Caco-2 (cell line): ENCODE measurements at regions not wholly inside any gene's neighbourhood (a gene's known extent, or its start where the extent isn't known, plus 50 kb on each side); places are given as distances from the start of the nearest gene placed in this dataset.

Source experiments
- BruUV-seq: library from RNA; stranded (reverse); fragments of 400-500 nt; replicated peaks from 2 replicates; lab custom pipeline; 2021; lab: Mats Ljungman, UMichigan
- CTCF ChIA-PET: fragments of 300-600 bp; sonication (Branson Sonifier 250); formaldehyde crosslinking; loops from one replicate; lab custom pipeline; 2022; ENCODE audit warnings: antibody characterized with exemption; lab: Charles Lee
- POLR2A ChIA-PET: fragments of 300-600 bp; sonication (Branson Sonifier 250); formaldehyde crosslinking; loops from one replicate; lab custom pipeline; 2022; ENCODE audit warnings: antibody characterized with exemption; lab: Charles Lee
- DNase-seq, 2 experiments: peaks; one replicate each; pipeline versions ENCODE4 v3.0.0 to v3.0.0-alpha.2; 2020 to 2022
- H3K27me3 ChIP-seq: replicated peaks from 2 replicates; pipeline ENCODE4 v1.6.0; 2011; ENCODE audit warnings: low read length; ENCODE audit not compliant: control insufficient read depth, insufficient read depth
- H3K36me3 ChIP-seq: 2 replicates; pipeline ENCODE4 v1.5.1; 2011; ENCODE audit warnings: low read length; ENCODE audit not compliant: control insufficient read depth, insufficient read depth
- H3K4me1 ChIP-seq: fragments of 250-450 bp; sonication (Bioruptor Pico); 2 replicates; pipeline ENCODE4 v1.5.1; 2020; ENCODE audit warnings: mild to moderate bottlenecking
- H3K4me3 ChIP-seq: 2 replicates; pipeline ENCODE4 v1.5.1; 2011; ENCODE audit warnings: low read depth, mild to moderate bottlenecking, control low read depth, low read length
- H3K9me3 ChIP-seq: fragments of 250-450 bp; sonication (Bioruptor Pico); 2 replicates; pipeline ENCODE4 v1.5.1; 2020; ENCODE audit warnings: mild to moderate bottlenecking, moderate library complexity
- H3K27ac Mint-ChIP-seq: one replicate; pipeline ENCODE4 v1.8.0; 2022; ENCODE audit warnings: mixed read lengths; ENCODE audit not compliant: unreplicated experiment
- H3K27me3 Mint-ChIP-seq: one replicate; pipeline ENCODE4 v1.8.0; 2022; ENCODE audit warnings: mixed read lengths; ENCODE audit not compliant: insufficient read depth, unreplicated experiment
- H3K36me3 Mint-ChIP-seq: one replicate; pipeline ENCODE4 v1.8.0; 2022; ENCODE audit warnings: mild to moderate bottlenecking, mixed read lengths; ENCODE audit not compliant: insufficient read depth, unreplicated experiment
- H3K4me1 Mint-ChIP-seq: one replicate; pipeline ENCODE4 v1.8.0; 2022; ENCODE audit warnings: low read depth, mixed read lengths; ENCODE audit not compliant: unreplicated experiment
- H3K4me3 Mint-ChIP-seq: one replicate; pipeline ENCODE4 v1.8.0; 2022; ENCODE audit warnings: mild to moderate bottlenecking, moderate library complexity, mixed read lengths; ENCODE audit not compliant: unreplicated experiment
- H3K9me3 Mint-ChIP-seq: one replicate; pipeline ENCODE4 v1.8.0; 2022; ENCODE audit warnings: mixed read lengths; ENCODE audit not compliant: unreplicated experiment
- intact Hi-C: fragments of 100-400 bp; cut with micrococcal nuclease; formaldehyde crosslinking; loops from one replicate; pipeline ENCODE4 v1.10.0; 2022; ENCODE audit not compliant: unreplicated experiment
- TF ChIP-seq, protein P1 (sequence below), 2 experiments: fragments of 200-600 bp in 1 of 2; IDR thresholded peaks; 1 replicate in 1 of 2; 2 replicates in 1 of 2; pipeline versions ENCODE4 v1.5.1 to v1.8.0; 2011 to 2022; ENCODE audit warnings: antibody characterized with exemption in 1 of 2, control low read depth in 1 of 2, inconsistent platforms in 1 of 2, low read depth in 1 of 2, low read length in 1 of 2, mild to moderate bottlenecking in 1 of 2, moderate library complexity in 1 of 2; ENCODE audit not compliant: insufficient read depth in 1 of 2, severe bottlenecking in 1 of 2, unreplicated experiment in 1 of 2

DNA sequence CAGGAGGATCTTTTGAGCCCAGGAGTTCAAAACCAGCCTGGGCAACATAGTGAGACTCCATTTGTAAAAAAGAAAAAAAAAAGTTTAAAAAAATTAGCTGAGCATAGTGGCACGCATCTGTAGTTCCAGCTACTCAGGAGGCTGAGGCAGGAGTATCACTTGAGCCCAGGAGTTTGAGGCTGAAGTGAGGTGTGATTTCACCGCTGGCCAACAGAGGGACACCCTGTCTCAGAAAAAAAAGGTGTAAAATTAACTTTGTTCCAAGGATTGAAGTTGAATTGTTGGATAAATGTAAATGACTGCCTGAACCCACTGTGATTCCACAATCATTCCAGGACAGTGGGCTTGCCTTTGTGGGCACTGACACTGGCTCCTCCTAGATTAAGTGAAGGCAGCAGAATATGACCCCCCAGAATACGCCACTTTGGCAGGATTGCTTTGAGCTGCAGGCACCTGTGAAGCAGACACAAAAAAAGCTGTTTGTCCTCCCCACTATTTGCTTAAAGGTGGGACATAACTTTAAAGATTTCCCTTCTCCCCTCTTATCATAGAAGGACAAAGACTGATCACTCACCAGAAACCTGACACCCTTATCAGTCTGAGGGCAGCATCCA lies 57.2 kb upstream of the FOXI2 start:
- no peaks in the 10 kb centered on the region for H3K36me3 ChIP-seq
- Mint-ChIP-seq H3K9me3 (no peaks in the 10 kb centered on the region), H3K36me3 (no peaks in the 10 kb centered on the region), H3K27me3 (peaks cover 13% of the 10 kb centered on the region), H3K4me3 (no peak overlapping the region), H3K4me1 (no peaks in the 10 kb centered on the region), H3K27ac (no peak overlapping the region)
- no peak overlapping the region for H3K4me3 ChIP-seq
- DNase-seq = peak in 1 of 2 experiments; percentile 6
- intact Hi-C loops = no loop called here
- H3K27me3 ChIP-seq = no peaks in the 10 kb centered on the region
- CTCF ChIA-PET = no interaction called here
- no peaks in the 10 kb centered on the region for H3K9me3 ChIP-seq
- POLR2A ChIA-PET = no interaction called here
- no TSS peak for BruUV-seq
- TF ChIP-seq, protein P1, sequence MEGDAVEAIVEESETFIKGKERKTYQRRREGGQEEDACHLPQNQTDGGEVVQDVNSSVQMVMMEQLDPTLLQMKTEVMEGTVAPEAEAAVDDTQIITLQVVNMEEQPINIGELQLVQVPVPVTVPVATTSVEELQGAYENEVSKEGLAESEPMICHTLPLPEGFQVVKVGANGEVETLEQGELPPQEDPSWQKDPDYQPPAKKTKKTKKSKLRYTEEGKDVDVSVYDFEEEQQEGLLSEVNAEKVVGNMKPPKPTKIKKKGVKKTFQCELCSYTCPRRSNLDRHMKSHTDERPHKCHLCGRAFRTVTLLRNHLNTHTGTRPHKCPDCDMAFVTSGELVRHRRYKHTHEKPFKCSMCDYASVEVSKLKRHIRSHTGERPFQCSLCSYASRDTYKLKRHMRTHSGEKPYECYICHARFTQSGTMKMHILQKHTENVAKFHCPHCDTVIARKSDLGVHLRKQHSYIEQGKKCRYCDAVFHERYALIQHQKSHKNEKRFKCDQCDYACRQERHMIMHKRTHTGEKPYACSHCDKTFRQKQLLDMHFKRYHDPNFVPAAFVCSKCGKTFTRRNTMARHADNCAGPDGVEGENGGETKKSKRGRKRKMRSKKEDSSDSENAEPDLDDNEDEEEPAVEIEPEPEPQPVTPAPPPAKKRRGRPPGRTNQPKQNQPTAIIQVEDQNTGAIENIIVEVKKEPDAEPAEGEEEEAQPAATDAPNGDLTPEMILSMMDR (IDR thresholded peaks at IDR 0.05; ENCODE audit: insufficient read depth in 1 of 2, low read depth in 1 of 2, low read length in 1 of 2, severe bottlenecking in 1 of 2, unreplicated experiment in 1 of 2) = peak in 1 of 2 experiments; percentile 25
- H3K4me1 ChIP-seq = no peaks in the 10 kb centered on the region
